A549 (cell line): ENCODE measurements at regions not wholly inside any gene's neighbourhood (a gene's known extent, or its start where the extent isn't known, plus 50 kb on each side); places are given as distances from the start of the nearest gene placed in this dataset.

Experiments used
- ATAC-seq, 2 experiments: fragments of 200-7000 bp in 1 of 2; fragments of >200 bp in 1 of 2; cut with Nextera tagmentation in 1 of 2; cut with Tn5 transposase in 1 of 2; 3 replicates each; pipeline versions ENCODE4 v1.8.0 to v1.9.1; 2018 to 2020; ENCODE audit warnings: mild to moderate bottlenecking in 1 of 2, moderate library complexity in 1 of 2
- CTCF ChIA-PET: fragments of 300-600 bp; sonication (Branson Sonifier 250); formaldehyde crosslinking; extraction: SDS; loops from one replicate; lab custom pipeline; 2021; ENCODE audit warnings: antibody characterized with exemption, inconsistent platforms; lab: Yijun Ruan, JAX
- POLR2A ChIA-PET: fragments of 350-600 bp; formaldehyde crosslinking; extraction: SDS; loops from one replicate; lab custom pipeline; 2021; ENCODE audit warnings: antibody characterized with exemption, inconsistent platforms; lab: Yijun Ruan, JAX
- DNase-seq, 2 experiments: peaks; one replicate each; pipeline versions ENCODE4 v3.0.0 to v3.0.0-alpha.2; 2011 to 2016; ENCODE audit warnings: low read depth in 1 of 2, low spot score in 1 of 2
- FAIRE-seq: peaks from 2 replicates; lab custom pipeline; 2011; peaks lifted over from hg19 to GRCh38; lab: Jason Lieb, UNC
- H3K27ac ChIP-seq, 2 experiments: fragments of >200 bp; sonication (Bioruptor Twin); formaldehyde crosslinking; 3 replicates each; pipeline ENCODE4 v1.5.1; 2016 to 2017
- H3K4me1 ChIP-seq: fragments of >200 bp; sonication (Bioruptor Twin); formaldehyde crosslinking; 3 replicates; pipeline ENCODE4 v1.6.1; 2016
- H3K4me2 ChIP-seq: fragments of >200 bp; sonication (Bioruptor Twin); formaldehyde crosslinking; 3 replicates; pipeline ENCODE4 v1.6.1; 2016
- H3K4me3 ChIP-seq: fragments of >200 bp; sonication (Bioruptor Twin); formaldehyde crosslinking; 3 replicates; pipeline ENCODE4 v1.5.1; 2016
- H3K9me3 ChIP-seq: fragments of >200 bp; sonication (Bioruptor Twin); formaldehyde crosslinking; 3 replicates; pipeline ENCODE4 v1.6.1; 2016
- BHLHE40 ChIP-seq: IDR thresholded peaks from 2 replicates; pipeline ENCODE4 v1.6.1; 2012; ENCODE audit warnings: low read depth, low read length, inconsistent platforms
- CHD2 ChIP-seq: fragments of 150-350 bp; IDR thresholded peaks from 2 replicates; pipeline ENCODE4 v1.6.1; 2014; ENCODE audit warnings: low read length; ENCODE audit not compliant: partially characterized antibody
- CHD4 ChIP-seq: fragments of 200-600 bp; sonication (generic); IDR thresholded peaks from 2 replicates; pipeline ENCODE4 v1.6.1; 2016; ENCODE audit warnings: antibody characterized with exemption, mild to moderate bottlenecking, borderline replicate concordance
- EHF ChIP-seq: fragments of 250-450 bp; sonication (Bioruptor Pico); IDR thresholded peaks from 2 replicates; pipeline ENCODE4 v1.5.0; 2020; ENCODE audit warnings: mild to moderate bottlenecking
- FOSB ChIP-seq: fragments of 250-450 bp; sonication (Bioruptor Pico); IDR thresholded peaks from 2 replicates; pipeline ENCODE4 v1.5.0; 2020; ENCODE audit warnings: mild to moderate bottlenecking, moderate library complexity
- HOXA7 ChIP-seq: fragments of 250-450 bp; sonication (Bioruptor Pico); IDR thresholded peaks from 2 replicates; pipeline ENCODE4 v1.5.0; 2020; ENCODE audit warnings: mild to moderate bottlenecking, moderate library complexity
- HOXB13 ChIP-seq: fragments of 250-450 bp; sonication (Bioruptor Pico); IDR thresholded peaks from 2 replicates; pipeline ENCODE4 v1.5.0; 2020; ENCODE audit warnings: low read depth, mild to moderate bottlenecking, moderate library complexity
- HOXB5 ChIP-seq: fragments of 250-450 bp; sonication (Bioruptor Pico); IDR thresholded peaks from 2 replicates; pipeline ENCODE4 v1.5.0; 2020; ENCODE audit warnings: mild to moderate bottlenecking, moderate library complexity
- JUN ChIP-seq, 2 experiments: fragments of >200 bp; sonication (Bioruptor Twin); formaldehyde crosslinking; IDR thresholded peaks; 2 replicates in 1 of 2; 3 replicates in 1 of 2; pipeline ENCODE4 v1.6.1; 2016 to 2017
- KDM1A ChIP-seq: fragments of 200-600 bp; sonication (generic); IDR thresholded peaks from 2 replicates; pipeline ENCODE4 v1.6.1; 2016; ENCODE audit warnings: low read depth, mild to moderate bottlenecking
- KDM5A ChIP-seq: fragments of 200-600 bp; sonication (generic); IDR thresholded peaks from 2 replicates; pipeline ENCODE4 v1.6.1; 2016; ENCODE audit warnings: antibody characterized with exemption, mild to moderate bottlenecking
- MAZ ChIP-seq: fragments of 150-350 bp; IDR thresholded peaks from 2 replicates; pipeline ENCODE4 v1.6.1; 2014; ENCODE audit warnings: antibody characterized with exemption, low read depth, low read length, borderline replicate concordance
- MYC ChIP-seq: IDR thresholded peaks from 2 replicates; pipeline ENCODE4 v1.6.1; 2012; ENCODE audit warnings: mild to moderate bottlenecking, inconsistent platforms, low read length, improper control_type of control experiment, borderline replicate concordance
- NR3C1 ChIP-seq: fragments of >200 bp; sonication (Bioruptor Twin); formaldehyde crosslinking; IDR thresholded peaks from 3 replicates; pipeline ENCODE4 v1.6.1; 2017
- RCOR1 ChIP-seq: fragments of 150-350 bp; IDR thresholded peaks from 2 replicates; pipeline ENCODE4 v1.6.1; 2014; ENCODE audit warnings: antibody characterized with exemption, low read length, low read depth
- TFCP2L1 ChIP-seq: fragments of 250-450 bp; sonication (Bioruptor Pico); IDR thresholded peaks from 2 replicates; pipeline ENCODE4 v1.5.0; 2021; ENCODE audit warnings: mild to moderate bottlenecking
- TP53 ChIP-seq: fragments of 250-450 bp; sonication (Bioruptor Pico); IDR thresholded peaks from 2 replicates; pipeline ENCODE4 v1.5.0; 2021; ENCODE audit warnings: mild to moderate bottlenecking, moderate library complexity
- ZSCAN20 ChIP-seq: fragments of 250-450 bp; sonication (Bioruptor Pico); IDR thresholded peaks from 2 replicates; pipeline ENCODE4 v1.8.0; 2022; ENCODE audit warnings: mild to moderate bottlenecking, moderate library complexity
- WGBS: methylation state at CpG from one replicate; pipeline ENCODE4 v1.1.6; 2017; ENCODE audit errors: missing lambda C conversion rate; 5-methylcytosine and 5-hydroxymethylcytosine counted together
- TF ChIP-seq, protein P1 (sequence below): fragments of >200 bp; sonication (Bioruptor Twin); formaldehyde crosslinking; IDR thresholded peaks from 2 replicates; pipeline ENCODE4 v1.6.1; 2016
- TF ChIP-seq, protein P2 (sequence below): IDR thresholded peaks from 2 replicates; pipeline ENCODE4 v1.6.1; 2012
- TF ChIP-seq, protein P3 (sequence below): fragments of 250-450 bp; sonication (Bioruptor Pico); IDR thresholded peaks from 2 replicates; pipeline ENCODE4 v1.5.0; 2021; ENCODE audit warnings: mild to moderate bottlenecking, moderate library complexity, borderline replicate concordance

DNA sequence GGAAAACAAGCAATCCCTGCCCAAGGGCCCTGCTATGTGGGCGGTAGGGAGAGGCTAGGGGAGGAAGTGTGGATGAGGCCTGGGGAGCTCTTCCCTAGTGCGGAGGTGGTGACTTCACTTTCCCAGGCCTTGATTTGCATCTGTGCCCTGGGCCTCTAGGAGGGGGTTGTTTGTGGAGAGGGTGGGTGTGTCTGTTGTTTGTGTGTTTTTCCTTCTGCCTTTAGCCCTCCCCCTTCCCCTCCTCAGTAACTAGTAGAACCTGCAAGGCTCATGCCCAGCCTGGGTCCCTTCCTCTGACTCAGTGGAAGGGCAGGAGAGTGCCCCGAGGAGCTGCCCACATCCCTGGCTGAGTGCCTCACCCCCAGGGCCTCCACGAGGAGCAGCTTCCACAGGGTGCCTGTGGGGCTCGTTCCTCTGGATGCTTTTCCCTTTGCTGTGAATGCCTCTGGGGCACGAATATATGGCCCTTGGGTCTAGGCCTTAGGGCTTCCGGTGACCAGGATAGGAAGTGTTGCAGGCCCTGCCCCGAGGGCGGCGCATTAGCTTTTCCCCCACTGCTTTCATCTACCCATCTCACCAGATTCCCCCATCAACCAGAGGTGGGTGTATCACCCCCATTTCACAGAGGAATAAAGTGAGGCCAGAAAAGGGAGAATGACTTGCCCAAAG lies 89.4 kb upstream of the DUSP5 start:
- Histone ChIP-seq H3K9me3 (no peaks in the 10 kb centered on the region), H3K4me2 (peak overlapping the region; percentile 69; the same call in 2 of the 3 replicates), H3K4me1 (peaks cover 71% of the 10 kb centered on the region), H3K27ac (peak overlapping the region; percentile 99), H3K4me3 (no peak overlapping the region)
- ChIA-PET POLR2A (interaction anchor here (1.3 to 2.4 kb wide), 2 partner anchors 9 to 18 kb away, joined by 3 to 13 read pairs; no protein-coding TSS in a partner anchor), CTCF (interaction anchor here (1.0 to 4.6 kb wide), 8 partner anchors 9 to 92 kb away, joined by 3 to 27 read pairs (median 4); no protein-coding TSS in a partner anchor)
- WGBS, result 70% methylated on average over 10 of the region's 10 CpGs
- DNase-seq, result peak in 1 of 2 experiments; percentile 77
- 0 out of 2 replicates have a peak, but pooled peaks have one; percentile 27 for TF ChIP-seq HOXB5 (CRISPR knock-in tag)
- 0 out of 2 replicates have a peak, but pooled peaks have one; percentile 48 for TF ChIP-seq KDM1A
- peak; percentile 53; the same call in 1 of the 2 replicates for TF ChIP-seq CHD4
- no peak for TF ChIP-seq MAZ
- no peak for FAIRE-seq
- peak in 1 of 2 experiments; percentile 2; a peak in 2 of 6 replicates for ATAC-seq

DNA sequence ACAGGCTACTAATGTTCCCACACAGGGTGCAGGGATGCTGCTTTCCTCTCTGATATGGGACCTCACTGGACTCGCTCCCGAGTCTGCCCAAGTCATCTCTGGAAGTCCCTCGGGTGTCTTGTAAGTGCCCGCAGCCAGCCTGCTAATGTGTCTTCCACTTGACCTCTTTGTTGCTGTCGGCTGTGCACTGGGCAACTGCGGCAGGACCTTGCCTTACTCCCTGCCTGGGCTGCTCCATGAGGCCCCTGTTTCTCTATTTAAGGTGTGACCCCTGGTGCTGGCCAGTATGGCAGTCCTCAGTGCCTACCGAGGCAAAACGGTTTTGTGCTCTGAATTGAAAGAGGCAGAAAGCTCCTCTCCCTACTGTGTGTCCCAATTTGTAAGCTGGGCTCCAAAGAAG lies 88.8 kb upstream of the DUSP5 start:
- CTCF ChIA-PET, result interaction anchor here (0.8 to 4.6 kb wide), 8 partner anchors 8 to 91 kb away, joined by 3 to 27 read pairs (median 4); no protein-coding TSS in a partner anchor
- H3K27ac ChIP-seq, result peak overlapping the region; percentile 99
- peak overlapping the region; percentile 69; the same call in 2 of the 3 replicates for H3K4me2 ChIP-seq
- 94% methylated on average over 8 of the region's 8 CpGs for WGBS
- ATAC-seq, result no peak
- FAIRE-seq, result no peak
- no peak for DNase-seq
- TF ChIP-seq, protein P1, sequence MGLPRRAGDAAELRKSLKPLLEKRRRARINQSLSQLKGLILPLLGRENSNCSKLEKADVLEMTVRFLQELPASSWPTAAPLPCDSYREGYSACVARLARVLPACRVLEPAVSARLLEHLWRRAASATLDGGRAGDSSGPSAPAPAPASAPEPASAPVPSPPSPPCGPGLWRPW, result no peak
- peak; percentile 56; the same call in 1 of the 2 replicates for TF ChIP-seq ZSCAN20
- TF ChIP-seq, all 56 proteins: peak for 1
- H3K4me3 ChIP-seq, result no peak overlapping the region
- no peaks in the 10 kb centered on the region for H3K9me3 ChIP-seq
- H3K4me1 ChIP-seq, result peaks cover 77% of the 10 kb centered on the region
- POLR2A ChIA-PET, result interaction anchor here (1.3 to 2.4 kb wide), 2 partner anchors 10 to 18 kb away, joined by 3 to 13 read pairs; no protein-coding TSS in a partner anchor

- CTCF ChIA-PET, result interaction anchor here (0.8 to 4.6 kb wide), 4 partner anchors 9 to 55 kb away, joined by 3 to 27 read pairs (median 4); no protein-coding TSS in a partner anchor
- H3K4me2 ChIP-seq, result peak overlapping the region; percentile 69
- FAIRE-seq, result no peak
- TF ChIP-seq FOSB (CRISPR knock-in tag) (0 out of 2 replicates have a peak, but pooled peaks have one; percentile 27), MYC (no peak)
- TF ChIP-seq, all 56 proteins: peak for 1
- DNase-seq (no peak), ATAC-seq (no peak)
- POLR2A ChIA-PET, result interaction anchor here (1.3 to 2.4 kb wide), 2 partner anchors 10 to 17 kb away, joined by 3 to 13 read pairs; no protein-coding TSS in a partner anchor
- Histone ChIP-seq H3K4me3 (no peak overlapping the region), H3K4me1 (peaks cover 77% of the 10 kb centered on the region), H3K27ac (peak overlapping the region; percentile 99), H3K9me3 (no peaks in the 10 kb centered on the region)
- WGBS, result 80% methylated on average over 4 of the region's 4 CpGs
Observed at GRCh38 chr10:110409488-110409887, 88.2 kb upstream of the DUSP5 start.

- peak overlapping the region; percentile 99 for H3K27ac ChIP-seq
- H3K4me3 ChIP-seq, result no peak overlapping the region
- POLR2A ChIA-PET, result interaction anchor here (1.7 to 2.4 kb wide), 2 partner anchors 11 to 91 kb away, joined by 5 to 13 read pairs; no protein-coding TSS in a partner anchor
- FAIRE-seq (no peak), ATAC-seq (peak; percentile 0; a peak in 2 of 6 replicates), DNase-seq (no peak)
- TF ChIP-seq ZSCAN20 (peak; percentile 23; the same call in 1 of the 2 replicates), BHLHE40 (no peak), TFCP2L1 (CRISPR knock-in tag) (peak; percentile 71; the same call in 1 of the 2 replicates), HOXB13 (CRISPR knock-in tag) (peak; percentile 82; the same call in 1 of the 2 replicates), NR3C1 (no peak), CHD2 (no peak), HOXA7 (peak; percentile 85; the same call in 1 of the 2 replicates), RCOR1 (no peak), FOSB (CRISPR knock-in tag) (no peak), TP53 (no peak), EHF (peak; percentile 57; the same call in 1 of the 2 replicates), JUN (IDR thresholded peaks at IDR 0.05) (no peak; a peak in 1 of 5 replicates), KDM5A (no peak)
- TF ChIP-seq, protein P2, sequence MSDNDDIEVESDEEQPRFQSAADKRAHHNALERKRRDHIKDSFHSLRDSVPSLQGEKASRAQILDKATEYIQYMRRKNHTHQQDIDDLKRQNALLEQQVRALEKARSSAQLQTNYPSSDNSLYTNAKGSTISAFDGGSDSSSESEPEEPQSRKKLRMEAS, result no peak
- TF ChIP-seq, protein P3, sequence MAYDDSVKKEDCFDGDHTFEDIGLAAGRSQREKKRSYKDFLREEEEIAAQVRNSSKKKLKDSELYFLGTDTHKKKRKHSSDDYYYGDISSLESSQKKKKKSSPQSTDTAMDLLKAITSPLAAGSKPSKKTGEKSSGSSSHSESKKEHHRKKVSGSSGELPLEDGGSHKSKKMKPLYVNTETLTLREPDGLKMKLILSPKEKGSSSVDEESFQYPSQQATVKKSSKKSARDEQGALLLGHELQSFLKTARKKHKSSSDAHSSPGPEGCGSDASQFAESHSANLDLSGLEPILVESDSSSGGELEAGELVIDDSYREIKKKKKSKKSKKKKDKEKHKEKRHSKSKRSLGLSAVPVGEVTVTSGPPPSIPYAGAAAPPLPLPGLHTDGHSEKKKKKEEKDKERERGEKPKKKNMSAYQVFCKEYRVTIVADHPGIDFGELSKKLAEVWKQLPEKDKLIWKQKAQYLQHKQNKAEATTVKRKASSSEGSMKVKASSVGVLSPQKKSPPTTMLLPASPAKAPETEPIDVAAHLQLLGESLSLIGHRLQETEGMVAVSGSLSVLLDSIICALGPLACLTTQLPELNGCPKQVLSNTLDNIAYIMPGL, result 0 out of 2 replicates have a peak, but pooled peaks have one; percentile 10
- H3K9me3 ChIP-seq, result no peaks in the 10 kb centered on the region
- CTCF ChIA-PET, result interaction anchor here (0.8 to 4.6 kb wide), 4 partner anchors 9 to 87 kb away, joined by 3 to 27 read pairs (median 4); no protein-coding TSS in a partner anchor
- H3K4me1 ChIP-seq, result peaks cover 79% of the 10 kb centered on the region
- H3K4me2 ChIP-seq, result peak overlapping the region; percentile 69
- WGBS, result 59% methylated on average over 4 of the region's 4 CpGs
Observed at GRCh38 chr10:110409926-110410325, 87.8 kb upstream of the DUSP5 start.
